ENCODE measurements at regions not wholly inside any gene's neighbourhood (a gene's known extent, or its start where the extent isn't known, plus 50 kb on each side); places are given as distances from the start of the nearest gene placed in this dataset.

DNA sequence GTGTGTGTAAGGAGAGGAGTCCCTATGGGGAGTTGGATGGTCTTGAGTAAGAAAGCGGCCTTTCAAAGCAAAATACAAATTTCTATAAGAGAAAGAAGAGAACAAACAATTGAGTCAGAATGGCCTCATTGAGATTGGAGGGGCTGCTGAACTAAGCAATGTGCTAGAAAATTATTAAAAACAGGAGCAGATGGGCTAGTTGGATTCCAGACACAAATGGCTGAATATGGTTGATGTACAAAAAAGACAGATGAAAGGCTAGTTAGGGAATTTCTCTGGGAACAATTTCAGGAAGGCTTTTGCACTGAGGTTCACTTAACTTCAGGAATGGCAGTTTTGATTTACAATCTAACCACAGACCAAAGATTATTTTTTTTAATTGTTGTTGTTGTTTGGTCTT is 1806.8 kb upstream of the TENM3 start:
- DNase-seq (ENCODE audit: low read depth in 1 of 2, low spot score in 1 of 2) = no peak
- TF ChIP-seq, protein P1, sequence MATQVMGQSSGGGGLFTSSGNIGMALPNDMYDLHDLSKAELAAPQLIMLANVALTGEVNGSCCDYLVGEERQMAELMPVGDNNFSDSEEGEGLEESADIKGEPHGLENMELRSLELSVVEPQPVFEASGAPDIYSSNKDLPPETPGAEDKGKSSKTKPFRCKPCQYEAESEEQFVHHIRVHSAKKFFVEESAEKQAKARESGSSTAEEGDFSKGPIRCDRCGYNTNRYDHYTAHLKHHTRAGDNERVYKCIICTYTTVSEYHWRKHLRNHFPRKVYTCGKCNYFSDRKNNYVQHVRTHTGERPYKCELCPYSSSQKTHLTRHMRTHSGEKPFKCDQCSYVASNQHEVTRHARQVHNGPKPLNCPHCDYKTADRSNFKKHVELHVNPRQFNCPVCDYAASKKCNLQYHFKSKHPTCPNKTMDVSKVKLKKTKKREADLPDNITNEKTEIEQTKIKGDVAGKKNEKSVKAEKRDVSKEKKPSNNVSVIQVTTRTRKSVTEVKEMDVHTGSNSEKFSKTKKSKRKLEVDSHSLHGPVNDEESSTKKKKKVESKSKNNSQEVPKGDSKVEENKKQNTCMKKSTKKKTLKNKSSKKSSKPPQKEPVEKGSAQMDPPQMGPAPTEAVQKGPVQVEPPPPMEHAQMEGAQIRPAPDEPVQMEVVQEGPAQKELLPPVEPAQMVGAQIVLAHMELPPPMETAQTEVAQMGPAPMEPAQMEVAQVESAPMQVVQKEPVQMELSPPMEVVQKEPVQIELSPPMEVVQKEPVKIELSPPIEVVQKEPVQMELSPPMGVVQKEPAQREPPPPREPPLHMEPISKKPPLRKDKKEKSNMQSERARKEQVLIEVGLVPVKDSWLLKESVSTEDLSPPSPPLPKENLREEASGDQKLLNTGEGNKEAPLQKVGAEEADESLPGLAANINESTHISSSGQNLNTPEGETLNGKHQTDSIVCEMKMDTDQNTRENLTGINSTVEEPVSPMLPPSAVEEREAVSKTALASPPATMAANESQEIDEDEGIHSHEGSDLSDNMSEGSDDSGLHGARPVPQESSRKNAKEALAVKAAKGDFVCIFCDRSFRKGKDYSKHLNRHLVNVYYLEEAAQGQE (IDR thresholded peaks at IDR 0.05; ENCODE audit: insufficient replicate concordance, low read depth) = no peak
- TF ChIP-seq, protein P2, sequence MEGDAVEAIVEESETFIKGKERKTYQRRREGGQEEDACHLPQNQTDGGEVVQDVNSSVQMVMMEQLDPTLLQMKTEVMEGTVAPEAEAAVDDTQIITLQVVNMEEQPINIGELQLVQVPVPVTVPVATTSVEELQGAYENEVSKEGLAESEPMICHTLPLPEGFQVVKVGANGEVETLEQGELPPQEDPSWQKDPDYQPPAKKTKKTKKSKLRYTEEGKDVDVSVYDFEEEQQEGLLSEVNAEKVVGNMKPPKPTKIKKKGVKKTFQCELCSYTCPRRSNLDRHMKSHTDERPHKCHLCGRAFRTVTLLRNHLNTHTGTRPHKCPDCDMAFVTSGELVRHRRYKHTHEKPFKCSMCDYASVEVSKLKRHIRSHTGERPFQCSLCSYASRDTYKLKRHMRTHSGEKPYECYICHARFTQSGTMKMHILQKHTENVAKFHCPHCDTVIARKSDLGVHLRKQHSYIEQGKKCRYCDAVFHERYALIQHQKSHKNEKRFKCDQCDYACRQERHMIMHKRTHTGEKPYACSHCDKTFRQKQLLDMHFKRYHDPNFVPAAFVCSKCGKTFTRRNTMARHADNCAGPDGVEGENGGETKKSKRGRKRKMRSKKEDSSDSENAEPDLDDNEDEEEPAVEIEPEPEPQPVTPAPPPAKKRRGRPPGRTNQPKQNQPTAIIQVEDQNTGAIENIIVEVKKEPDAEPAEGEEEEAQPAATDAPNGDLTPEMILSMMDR (IDR thresholded peaks at IDR 0.05; ENCODE audit: insufficient read depth, low read length) = no peak
- TF ChIP-seq SPI1 (IDR thresholded peaks at IDR 0.05; ENCODE audit: borderline replicate concordance, low read depth) = no peak
- TF ChIP-seq GABPA (IDR thresholded peaks at IDR 0.05; ENCODE audit: low read depth) = no peak
- TF ChIP-seq POLR2AphosphoS5 (IDR thresholded peaks at IDR 0.05; ENCODE audit: low read depth) = no peak

DNA sequence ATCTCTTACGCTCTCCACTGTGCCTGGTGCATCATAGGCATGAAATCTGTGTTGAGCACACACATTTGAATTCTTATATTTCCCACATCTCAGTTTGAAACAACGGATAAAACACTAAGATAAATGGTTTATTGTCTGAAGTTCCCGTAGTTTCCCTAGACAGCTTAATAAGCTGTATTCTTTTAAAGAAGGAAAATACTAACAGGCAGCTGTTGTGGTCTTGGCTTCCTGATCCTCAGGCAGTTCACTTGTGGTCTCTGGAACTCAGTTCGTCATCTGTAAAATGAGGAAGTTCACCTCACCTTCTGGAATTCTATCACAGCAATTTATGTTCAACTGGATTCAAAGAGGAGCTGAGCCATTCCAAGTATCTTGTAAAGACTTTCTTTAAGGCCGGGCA is 1805.6 kb upstream of the TENM3 start:
- Histone ChIP-seq H3K27me3 (ENCODE audit: insufficient read depth, poor library complexity, severe bottlenecking) (no peaks in the 10 kb centered on the region), H3K4me3 (replicated peaks; ENCODE audit: insufficient read depth, low read length) (no peak overlapping the region), H3K27ac (replicated peaks) (no peak overlapping the region)
- no peak for DNase-seq (ENCODE audit: low read depth in 1 of 2, low spot score in 1 of 2)
- TF ChIP-seq SPI1 (IDR thresholded peaks at IDR 0.05; ENCODE audit: borderline replicate concordance, low read depth) = no peak
- no peak for TF ChIP-seq POLR2AphosphoS5 (IDR thresholded peaks at IDR 0.05; ENCODE audit: low read depth)
- TF ChIP-seq, protein P2 (IDR thresholded peaks at IDR 0.05; ENCODE audit: insufficient read depth, low read length) = no peak
- TF ChIP-seq, protein P1 (IDR thresholded peaks at IDR 0.05; ENCODE audit: insufficient replicate concordance, low read depth) = no peak
- TF ChIP-seq GABPA (IDR thresholded peaks at IDR 0.05; ENCODE audit: low read depth) = no peak

More for the DNA sequence above, 1806.8 kb upstream of the TENM3 start:
- H3K27me3 ChIP-seq (ENCODE audit: insufficient read depth, poor library complexity, severe bottlenecking) = no peaks in the 10 kb centered on the region
- H3K27ac ChIP-seq (replicated peaks) = no peak overlapping the region
- no peak overlapping the region for H3K4me3 ChIP-seq (replicated peaks; ENCODE audit: insufficient read depth, low read length)

DNA sequence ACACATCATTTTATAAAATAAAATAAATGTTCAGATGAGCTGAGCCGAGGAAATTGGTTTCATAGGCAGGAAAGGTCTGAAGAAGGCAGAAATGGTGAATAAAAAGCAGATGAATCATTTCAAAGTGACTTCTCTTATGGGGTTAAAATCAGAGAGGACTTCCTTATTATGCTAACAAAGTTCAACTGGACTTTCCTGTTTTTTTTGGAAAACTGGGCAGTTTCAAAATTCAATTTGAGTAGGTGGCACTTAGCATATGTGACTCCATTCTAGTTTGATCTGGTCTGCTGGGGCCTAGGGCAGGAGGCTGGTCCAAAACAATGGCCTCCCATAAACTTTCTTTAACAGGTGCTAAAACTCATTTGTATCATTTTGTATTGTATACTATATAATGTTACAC is 1794.9 kb upstream of the TENM3 start:
- no peak for DNase-seq (ENCODE audit: low read depth in 1 of 2, low spot score in 1 of 2)
- no peak overlapping the region for H3K27ac ChIP-seq (replicated peaks)
- no peaks in the 10 kb centered on the region for H3K27me3 ChIP-seq (ENCODE audit: insufficient read depth, poor library complexity, severe bottlenecking)
- TF ChIP-seq, protein P1 (IDR thresholded peaks at IDR 0.05; ENCODE audit: insufficient replicate concordance, low read depth) = no peak
- TF ChIP-seq SPI1 (IDR thresholded peaks at IDR 0.05; ENCODE audit: borderline replicate concordance, low read depth) (no peak), GABPA (IDR thresholded peaks at IDR 0.05; ENCODE audit: low read depth) (no peak), POLR2AphosphoS5 (IDR thresholded peaks at IDR 0.05; ENCODE audit: low read depth) (no peak)
- TF ChIP-seq, protein P2 (IDR thresholded peaks at IDR 0.05; ENCODE audit: insufficient read depth, low read length) = no peak
- no peak overlapping the region for H3K4me3 ChIP-seq (replicated peaks; ENCODE audit: insufficient read depth, low read length)

All from HL-60 (cell line).